Stimulated activated CD4-positive, alpha-beta T cell treated with anti-CD3 and anti-CD28 coated beads, Interleukin-15, amount 100 ng/mL, for 24 hours (primary cell): ENCODE measurements at regions not wholly inside any gene's neighbourhood (a gene's known extent, or its start where the extent isn't known, plus 50 kb on each side); places are given as distances from the start of the nearest gene placed in this dataset.
"Not testable (repeated sequence)": the region's sequence is repeated elsewhere in the genome, so short reads cannot be mapped to it uniquely, and the experiment has no call there.

ENCODE experiments used
- DNase-seq: peaks from one replicate; pipeline ENCODE4 v3.0.0-alpha.2; 2020

DNA sequence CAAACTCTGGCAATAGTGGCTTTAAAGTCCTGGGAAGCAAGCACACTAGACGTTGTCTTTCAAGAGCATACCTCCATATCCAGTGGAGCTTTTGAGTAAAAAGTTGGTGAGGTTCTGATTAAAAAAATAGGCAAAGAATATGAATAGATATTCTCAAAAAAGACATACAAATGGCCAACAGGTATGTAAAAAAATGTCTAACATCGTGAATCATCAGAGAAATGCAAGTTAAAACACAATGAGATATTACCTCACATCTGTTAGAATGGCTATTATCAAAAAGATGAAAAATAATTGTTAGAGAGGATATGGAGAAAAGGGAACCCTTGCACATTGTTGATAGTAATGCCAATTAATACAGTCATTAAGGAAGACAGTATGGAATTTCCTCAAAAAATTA, 407.1 kb downstream of the MDFIC start:
- no peak for DNase-seq

- no peak for DNase-seq
Observed at GRCh38 chr7:115328018-115328417, 406.1 kb downstream of the MDFIC start.

- DNase-seq: no peak
Observed at GRCh38 chr7:115327326-115327725, 405.4 kb downstream of the MDFIC start.

DNA sequence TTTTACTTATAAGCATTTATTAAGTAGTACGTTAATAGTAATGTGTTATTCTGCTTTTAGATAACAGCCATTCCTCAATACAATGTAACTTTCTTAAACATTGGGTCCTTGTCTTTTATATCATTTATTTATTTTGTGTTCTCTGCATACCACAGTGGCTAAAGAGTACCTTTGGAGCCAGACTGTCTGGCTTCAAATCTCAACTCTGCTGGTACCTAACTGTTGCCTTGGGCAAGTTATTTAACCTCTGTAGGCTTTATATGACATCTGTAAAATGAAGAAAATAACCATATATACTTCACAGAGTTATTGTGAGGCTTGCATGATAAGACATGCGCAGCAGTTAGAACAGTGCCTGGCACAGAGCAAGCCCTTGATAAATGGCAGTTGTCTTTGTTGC, 397.6 kb downstream of the MDFIC start:
- DNase-seq: no peak

- DNase-seq: not testable (repeated sequence)
Observed at GRCh38 chr7:115310316-115310715, 388.4 kb downstream of the MDFIC start.

DNA sequence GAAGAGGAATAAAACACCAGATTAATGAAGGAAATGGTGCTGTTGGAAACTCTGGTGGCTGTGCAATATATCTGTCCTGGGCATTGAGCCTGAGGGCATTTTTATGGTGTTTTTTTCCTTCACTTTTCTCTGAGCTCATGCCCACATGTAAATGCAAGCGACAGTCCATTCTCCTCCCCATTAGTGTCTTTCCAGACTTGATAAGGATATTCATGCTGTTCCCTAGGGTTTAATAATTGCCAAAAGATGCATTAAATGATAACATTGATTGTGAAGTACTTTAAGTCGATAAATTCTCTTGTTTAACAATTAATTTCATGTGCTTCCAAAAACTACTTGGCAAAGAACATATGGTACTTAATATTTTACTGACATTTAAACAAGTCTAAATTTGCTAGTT, 384.7 kb downstream of the MDFIC start:
- DNase-seq: no peak

DNA sequence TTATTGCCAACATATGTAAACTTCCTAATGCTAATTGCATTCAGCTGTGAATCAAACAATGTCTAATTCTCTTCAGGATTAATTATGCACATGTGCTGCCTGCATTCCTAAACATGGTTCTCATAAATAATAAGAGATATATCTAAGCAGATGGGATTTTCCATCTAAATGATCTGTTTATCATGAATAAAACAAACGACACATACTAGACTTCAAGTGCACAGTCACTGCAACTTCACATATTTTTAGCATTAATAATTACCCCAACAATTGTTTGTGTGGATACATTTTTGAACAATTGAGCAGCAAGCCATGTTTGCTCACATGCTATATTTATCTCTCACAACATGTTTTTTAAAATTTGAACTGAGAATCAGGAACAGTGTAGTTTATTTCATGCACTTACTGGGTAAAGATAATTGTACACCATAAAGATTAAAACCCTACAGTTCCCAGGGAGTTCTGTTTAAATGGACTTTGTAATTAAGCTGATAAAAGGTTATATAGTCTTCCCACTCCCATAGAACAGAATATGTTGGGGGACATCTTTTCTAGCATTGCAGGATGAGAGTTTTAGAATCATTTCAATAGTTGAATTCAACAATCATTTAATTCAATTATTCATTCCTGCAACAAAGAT, 378.5 kb downstream of the MDFIC start:
- DNase-seq: no peak

- no peak for DNase-seq
Observed at GRCh38 chr7:115299397-115300037, 377.6 kb downstream of the MDFIC start.

- DNase-seq: no peak
Observed at GRCh38 chr7:115297656-115298055, 375.8 kb downstream of the MDFIC start.

- no peak for DNase-seq
Observed at GRCh38 chr7:115293628-115294240, 371.8 kb downstream of the MDFIC start.

- DNase-seq: no peak
Observed at GRCh38 chr7:115292381-115292780, 370.5 kb downstream of the MDFIC start.

- no peak for DNase-seq
Observed at GRCh38 chr7:115289971-115290370, 368.1 kb downstream of the MDFIC start.

DNA sequence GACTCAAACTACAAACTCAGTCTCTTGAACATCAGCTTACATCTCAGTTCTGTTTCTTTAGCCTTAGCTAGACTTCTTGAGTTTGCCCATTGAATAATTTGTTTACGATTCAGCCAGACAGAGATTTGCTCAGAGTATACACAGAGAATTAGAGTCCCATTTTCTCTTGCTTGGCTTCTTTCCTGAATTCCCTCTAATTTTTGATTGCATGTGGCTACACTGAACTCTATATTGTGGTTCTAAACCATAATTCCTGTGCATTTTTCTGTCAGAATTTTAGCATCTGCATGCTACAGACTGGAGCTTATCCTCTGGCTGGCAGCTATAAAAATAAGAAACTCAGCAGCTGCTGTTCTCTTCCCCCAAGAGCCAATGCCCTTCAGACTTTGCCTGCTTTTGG, 354.9 kb downstream of the MDFIC start:
- DNase-seq: no peak

DNA sequence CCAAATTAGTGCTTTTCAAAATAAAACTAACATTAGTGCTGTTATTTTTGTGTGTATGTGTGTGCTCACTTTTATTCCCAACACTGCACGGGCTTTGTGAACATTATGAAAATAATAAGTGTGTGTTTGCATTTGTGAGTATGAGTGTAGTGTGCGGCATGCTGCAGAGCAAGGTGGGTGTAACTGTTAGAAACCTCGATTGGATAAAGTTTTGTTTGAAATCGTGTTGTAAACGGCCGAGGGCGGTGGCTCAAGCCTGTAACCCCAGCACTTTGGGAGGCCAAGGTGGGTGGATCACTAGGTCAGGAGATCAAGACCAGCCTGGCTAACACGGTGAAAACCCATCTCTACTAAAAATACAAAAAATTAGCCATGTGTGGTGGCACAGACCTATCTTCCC, 352.0 kb downstream of the MDFIC start:
- DNase-seq: not testable (repeated sequence)

DNA sequence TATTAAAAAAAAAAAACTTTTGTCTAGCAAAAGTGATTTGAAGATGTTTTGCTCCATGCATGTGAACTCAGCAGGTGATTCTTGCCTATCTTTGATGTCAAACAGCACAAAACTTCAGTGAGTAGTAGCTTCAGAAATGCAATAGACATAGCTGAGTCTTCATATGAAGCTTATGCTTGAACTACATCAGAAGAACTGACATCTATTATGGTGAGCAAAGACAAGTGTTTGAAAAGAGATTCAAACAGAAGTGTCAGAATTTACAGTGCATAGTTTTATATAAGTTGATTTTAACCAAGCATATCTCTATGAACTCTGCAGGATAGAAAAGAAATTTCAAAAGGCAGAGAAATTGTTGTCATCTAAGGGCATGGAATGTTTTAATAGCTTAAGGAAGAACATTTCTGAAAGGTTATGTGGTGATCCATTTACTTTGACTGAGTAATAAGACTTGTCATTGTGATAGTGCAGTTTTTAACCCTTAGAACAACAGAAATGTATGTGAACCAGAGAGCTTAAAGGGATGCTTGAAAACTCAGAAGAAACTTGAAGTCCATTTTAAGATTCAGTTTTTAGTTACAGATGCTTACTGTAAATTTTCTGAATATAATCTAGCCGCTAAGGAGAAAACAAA, 351.4 kb downstream of the MDFIC start:
- no peak for DNase-seq

DNA sequence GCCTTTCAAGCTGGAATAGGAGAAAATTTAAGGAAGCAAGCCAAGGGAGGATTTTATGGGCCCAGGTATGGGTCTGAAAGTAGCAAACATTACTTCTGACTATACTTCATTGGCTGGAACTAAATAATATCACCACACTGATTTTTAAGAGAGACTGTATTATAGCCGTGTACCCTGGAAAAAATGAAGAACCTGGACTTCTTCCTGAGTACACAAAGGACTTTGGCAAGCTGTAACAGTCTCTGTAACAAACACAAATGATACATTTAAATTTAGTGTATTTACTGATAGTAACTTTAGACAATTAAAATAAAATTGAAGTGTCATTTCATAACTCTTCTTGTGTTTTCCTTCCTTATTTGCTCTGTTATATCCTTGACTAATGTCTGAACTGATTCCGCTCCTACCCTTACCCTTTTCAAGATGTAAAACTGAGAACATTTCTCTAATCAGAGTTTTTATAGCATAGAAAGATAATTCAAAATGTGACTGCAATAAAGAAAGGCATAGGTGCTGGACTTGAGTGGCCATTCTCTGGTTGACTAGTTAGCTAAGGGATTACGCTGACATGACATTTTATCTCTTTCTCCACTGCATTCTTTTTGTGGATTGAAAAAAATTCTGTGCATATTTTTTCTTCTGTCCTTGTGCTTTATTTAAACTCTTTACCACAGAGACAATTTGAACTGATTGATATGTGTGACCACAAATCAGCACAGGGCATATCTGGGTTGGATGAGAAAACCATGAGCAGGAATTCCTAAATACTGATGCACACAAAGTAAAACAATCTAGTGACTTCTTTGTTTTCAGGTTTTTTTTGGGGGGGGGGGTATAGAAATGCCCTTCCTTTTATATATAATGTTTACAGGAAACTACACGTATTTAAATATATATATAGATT, 349.7 kb downstream of the MDFIC start:
- DNase-seq: no peak

DNA sequence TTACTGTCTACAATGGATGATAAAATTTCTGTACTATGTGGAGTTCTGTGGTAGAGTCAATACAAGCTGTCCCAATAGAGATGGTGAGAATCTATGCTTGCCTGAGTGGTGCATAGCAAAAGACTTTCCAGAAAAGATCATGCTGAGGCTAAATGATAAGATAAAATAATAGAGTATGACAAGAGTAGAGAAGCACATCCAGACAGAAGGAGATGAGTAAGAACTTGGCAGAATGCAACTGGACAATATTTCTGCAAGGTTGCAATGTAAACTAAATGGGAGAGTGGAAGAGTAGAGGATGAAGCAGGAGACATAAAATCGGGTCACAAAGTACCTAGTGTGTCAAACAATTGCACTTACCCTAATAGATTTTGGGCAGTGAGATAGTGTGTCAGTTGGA, 347.6 kb downstream of the MDFIC start:
- DNase-seq: no peak

GRCh38 chr7:115267503-115267902, 345.6 kb downstream of the MDFIC start:
- no peak for DNase-seq

DNA sequence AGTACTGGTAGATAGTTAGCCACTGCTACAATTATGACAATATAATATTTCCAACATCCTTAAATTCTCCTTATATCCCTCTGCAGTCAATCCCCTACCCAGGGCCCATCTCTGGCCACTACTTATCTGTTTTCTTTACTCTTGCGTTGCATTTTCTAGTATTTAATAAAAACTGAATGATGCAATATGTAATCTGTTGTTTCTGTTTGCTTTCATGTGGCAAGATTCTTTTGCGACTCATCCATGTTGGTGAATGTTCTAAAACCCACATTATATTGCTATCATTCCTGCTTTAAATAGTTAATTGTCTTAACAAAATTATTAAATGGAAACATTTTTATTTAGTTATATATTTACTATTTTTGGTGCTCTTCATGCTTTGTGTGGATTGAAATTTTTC, 338.5 kb downstream of the MDFIC start:
- DNase-seq: no peak

- no peak for DNase-seq
Observed at GRCh38 chr7:115252461-115252860, 330.6 kb downstream of the MDFIC start.

- no peak for DNase-seq
Observed at GRCh38 chr7:115249080-115249479, 327.2 kb downstream of the MDFIC start.

- no peak for DNase-seq
Observed at GRCh38 chr7:115241151-115241550, 319.3 kb downstream of the MDFIC start.

GRCh38 chr7:115240242-115240641, 318.3 kb downstream of the MDFIC start:
- DNase-seq: no peak
